C4-2B (cell line): ENCODE measurements at regions not wholly inside any gene's neighbourhood (a gene's known extent, or its start where the extent isn't known, plus 50 kb on each side); places are given as distances from the start of the nearest gene placed in this dataset.

Experiments used
- H3K27ac ChIP-seq: fragments of 450-650 bp; 2 replicates; pipeline ENCODE4 v1.5.1; 2017
- CTCF ChIP-seq: fragments of 450-650 bp; conservative IDR thresholded peaks from 2 replicates; pipeline ENCODE4 v1.5.1; 2017; ENCODE audit warnings: mild to moderate bottlenecking
- ZFX ChIP-seq: fragments of 450-650 bp; IDR thresholded peaks from 2 replicates; pipeline ENCODE4 v1.6.1; 2017

- no peak for TF ChIP-seq ZFX
- no peak for TF ChIP-seq CTCF
- no peak overlapping the region for H3K27ac ChIP-seq
Observed at GRCh38 chr4:53672873-53673272, 81.6 kb upstream of the LNX1 start.

- H3K27ac ChIP-seq: no peak overlapping the region
- no peak for TF ChIP-seq CTCF
- TF ChIP-seq ZFX: no peak
Observed at GRCh38 chr4:53671757-53672156, 80.5 kb upstream of the LNX1 start.

GRCh38 chr4:53659737-53660136 lies 68.5 kb upstream of the LNX1 start:
- TF ChIP-seq CTCF (no peak), ZFX (no peak)
- H3K27ac ChIP-seq: no peak overlapping the region

- no peak for TF ChIP-seq ZFX
- no peak for TF ChIP-seq CTCF
- no peak overlapping the region for H3K27ac ChIP-seq
Observed at GRCh38 chr4:53659112-53659511, 67.8 kb upstream of the LNX1 start.

- no peak overlapping the region for H3K27ac ChIP-seq
- TF ChIP-seq ZFX: no peak
- TF ChIP-seq CTCF: no peak
Observed at GRCh38 chr4:53658029-53658428, 66.7 kb upstream of the LNX1 start.

GRCh38 chr4:53656421-53656981 lies 65.2 kb upstream of the LNX1 start:
- TF ChIP-seq CTCF (peak; percentile 19), ZFX (no peak)
- no peak overlapping the region for H3K27ac ChIP-seq

GRCh38 chr4:53654300-53654758 lies 63.0 kb upstream of the LNX1 start:
- peak overlapping the region; percentile 80; the same call in 1 of the 2 replicates for H3K27ac ChIP-seq
- TF ChIP-seq ZFX (no peak), CTCF (no peak)
